NCI-H774 (cell line): ENCODE measurements at regions not wholly inside any gene's neighbourhood (a gene's known extent, or its start where the extent isn't known, plus 50 kb on each side); places are given as distances from the start of the nearest gene placed in this dataset.

Experiments
- DNase-seq: peaks from one replicate; lab custom pipeline; 2025; lab: John Stamatoyannopoulos, UW

GRCh38 chr6:102407886-102408741, 1014.6 kb downstream of the GRIK2 start:
- no peak for DNase-seq

GRCh38 chr6:102405860-102406259, 1012.4 kb downstream of the GRIK2 start:
- DNase-seq = no peak

- DNase-seq = no peak
Observed at GRCh38 chr6:102402635-102403329, 1009.3 kb downstream of the GRIK2 start.

GRCh38 chr6:102398788-102399390, 1005.4 kb downstream of the GRIK2 start:
- DNase-seq = no peak

GRCh38 chr6:102390541-102390940, 997.0 kb downstream of the GRIK2 start:
- no peak for DNase-seq

GRCh38 chr6:102389994-102390393, 996.5 kb downstream of the GRIK2 start:
- DNase-seq = no peak

GRCh38 chr6:102387326-102388033, 994.0 kb downstream of the GRIK2 start:
- DNase-seq = no peak

- DNase-seq = no peak
Observed at GRCh38 chr6:102381203-102381602, 987.7 kb downstream of the GRIK2 start.

- DNase-seq = no peak
Observed at GRCh38 chr6:102356170-102356569, 962.7 kb downstream of the GRIK2 start.

GRCh38 chr6:102355578-102355977, 962.1 kb downstream of the GRIK2 start:
- no peak for DNase-seq

GRCh38 chr6:102352552-102352951, 959.0 kb downstream of the GRIK2 start:
- no peak for DNase-seq

GRCh38 chr6:102344769-102345168, 951.3 kb downstream of the GRIK2 start:
- DNase-seq = no peak

GRCh38 chr6:102340311-102340710, 946.8 kb downstream of the GRIK2 start:
- DNase-seq = no peak

GRCh38 chr6:102333736-102334135, 940.2 kb downstream of the GRIK2 start:
- DNase-seq = no peak

- DNase-seq = no peak
Observed at GRCh38 chr6:102327697-102328225, 934.3 kb downstream of the GRIK2 start.

- DNase-seq = no peak
Observed at GRCh38 chr6:102313699-102314098, 920.2 kb downstream of the GRIK2 start.

- no peak for DNase-seq
Observed at GRCh38 chr6:102309700-102310099, 916.2 kb downstream of the GRIK2 start.

- DNase-seq = no peak
Observed at GRCh38 chr6:102300350-102300749, 906.8 kb downstream of the GRIK2 start.

GRCh38 chr6:102298051-102298450, 904.5 kb downstream of the GRIK2 start:
- DNase-seq = no peak
